B cell (primary cell): ENCODE measurements at regions not wholly inside any gene's neighbourhood (a gene's known extent, or its start where the extent isn't known, plus 50 kb on each side); places are given as distances from the start of the nearest gene placed in this dataset.

Experiments used
- ATAC-seq: fragments of 200-7000 bp; cut with Tn5 transposase; one replicate; pipeline ENCODE4 v1.10.0; 2021; ENCODE audit warnings: low read depth, mild to moderate bottlenecking, moderate number of reproducible peaks, moderate library complexity
- CTCF ChIA-PET: fragments of 350-600 bp; sonication (Branson Sonifier 250); formaldehyde crosslinking; loops from one replicate; lab custom pipeline; 2021; ENCODE audit warnings: antibody characterized with exemption, inconsistent platforms; lab: Charles Lee
- POLR2A ChIA-PET: fragments of 350-600 bp; sonication (Branson Sonifier 250); formaldehyde crosslinking; loops from one replicate; lab custom pipeline; 2021; ENCODE audit warnings: antibody characterized with exemption; lab: Charles Lee
- DNase-seq: peaks from one replicate; pipeline ENCODE4 v3.0.0; 2013
- H2AFZ ChIP-seq: 2 replicates; pipeline ENCODE4 v1.6.1; 2012; ENCODE audit warnings: mild to moderate bottlenecking, low read depth, low read length; ENCODE audit not compliant: insufficient read depth, poor library complexity, severe bottlenecking
- H3K27ac ChIP-seq, 2 donors: 1 replicate in 1 of 2; 2 replicates in 1 of 2; pipeline ENCODE4 v1.5.1; 2012 to 2013; ENCODE audit warnings: low read length in 2 of 2, mild to moderate bottlenecking in 2 of 2, moderate library complexity in 1 of 2
- H3K27me3 ChIP-seq, 4 experiments: fragments of 200-600 bp in 1 of 4; sonication (generic) in 1 of 4; replicated peaks in 1 of 4; 1 replicate in 2 of 4; 2 replicates in 2 of 4; pipeline versions ENCODE4 v1.6.1 to v1.7.0; 2013 to 2016; ENCODE audit warnings: low read length in 3 of 4, mild to moderate bottlenecking in 2 of 4, mixed read lengths in 1 of 4, moderate library complexity in 1 of 4; ENCODE audit not compliant: insufficient read depth in 4 of 4, control insufficient read depth in 3 of 4; ENCODE audit errors: control extremely low read depth in 1 of 4
- H3K36me3 ChIP-seq, 2 experiments: replicated peaks in 1 of 2; 1 replicate in 1 of 2; 2 replicates in 1 of 2; pipeline versions ENCODE4 v1.6.1 to v1.7.1; 2013; ENCODE audit warnings: low read length in 1 of 2; ENCODE audit not compliant: insufficient read depth in 2 of 2, control insufficient read depth in 1 of 2; ENCODE audit errors: control extremely low read depth in 1 of 2, extremely low read depth in 1 of 2
- H3K4me1 ChIP-seq, 2 donors: fragments of 200-600 bp in 1 of 2; sonication (generic) in 1 of 2; 1 replicate in 1 of 2; 2 replicates in 1 of 2; pipeline versions ENCODE4 v1.5.1 to v1.6.1; 2013 to 2017; ENCODE audit warnings: low read length in 2 of 2; ENCODE audit not compliant: control insufficient read depth in 2 of 2, insufficient read depth in 2 of 2
- H3K4me2 ChIP-seq: replicated peaks from 2 replicates; pipeline ENCODE3; 2012; ENCODE audit warnings: mild to moderate bottlenecking, low read depth, low read length; ENCODE audit not compliant: poor library complexity, severe bottlenecking
- H3K4me3 ChIP-seq, 5 experiments: fragments of 200-600 bp in 1 of 5; sonication (generic) in 1 of 5; 1 replicate in 3 of 5; 2 replicates in 2 of 5; pipeline versions ENCODE4 v1.5.1 to v1.7.0; 2011 to 2016; ENCODE audit warnings: low read length in 4 of 5, mild to moderate bottlenecking in 4 of 5, low read depth in 2 of 5, control low read depth in 1 of 5, moderate library complexity in 1 of 5; ENCODE audit not compliant: insufficient read depth in 1 of 5; ENCODE audit errors: control extremely low read depth in 1 of 5, extremely low read depth in 1 of 5
- H3K79me2 ChIP-seq: fragments of 200-600 bp; sonication (generic); one replicate; pipeline ENCODE4 v1.6.0; 2016; ENCODE audit warnings: low read length; ENCODE audit not compliant: control insufficient read depth, insufficient read depth
- H3K9ac ChIP-seq: fragments of 200-600 bp; sonication (generic); 2 replicates; pipeline ENCODE4 v1.6.1; 2017; ENCODE audit warnings: mild to moderate bottlenecking, low read length, moderate library complexity
- H3K9me3 ChIP-seq, 3 donors: one replicate each; pipeline versions ENCODE4 v1.6.1 to v1.7.1; 2013; ENCODE audit warnings: low read length in 2 of 3; ENCODE audit not compliant: control insufficient read depth in 2 of 3, insufficient read depth in 1 of 3; ENCODE audit errors: control extremely low read depth in 1 of 3
- H4K20me1 ChIP-seq: 2 replicates; pipeline ENCODE4 v1.6.0; 2012; ENCODE audit warnings: mild to moderate bottlenecking, low read length; ENCODE audit not compliant: insufficient read depth, control insufficient read depth, poor library complexity, severe bottlenecking
- H3K27ac Mint-ChIP-seq: one replicate; pipeline ENCODE4 v1.8.0; 2021; ENCODE audit warnings: mixed read lengths
- H3K27me3 Mint-ChIP-seq: one replicate; pipeline ENCODE4 v1.8.0; 2021; ENCODE audit warnings: mixed read lengths
- H3K4me1 Mint-ChIP-seq: one replicate; pipeline ENCODE4 v1.8.0; 2021; ENCODE audit warnings: mixed read lengths
- H3K4me3 Mint-ChIP-seq: one replicate; pipeline ENCODE4 v1.8.0; 2021; ENCODE audit warnings: mixed read lengths
- H3K9me3 Mint-ChIP-seq: one replicate; pipeline ENCODE4 v1.8.0; 2022; ENCODE audit warnings: mixed read lengths; ENCODE audit not compliant: insufficient read depth
- EZH2 ChIP-seq: IDR thresholded peaks from 2 replicates; pipeline ENCODE4 v1.6.1; 2012; ENCODE audit warnings: borderline replicate concordance, low read depth, mild to moderate bottlenecking, moderate library complexity, low read length; ENCODE audit not compliant: insufficient read depth, poor library complexity, severe bottlenecking
- WGBS: methylation state at CpG from one replicate; pipeline ENCODE4 v1.1.5; 2013; ENCODE audit warnings: missing lambda C conversion rate; ENCODE audit not compliant: insufficient coverage; 5-methylcytosine and 5-hydroxymethylcytosine counted together
- intact Hi-C: fragments of 100-400 bp; cut with micrococcal nuclease; formaldehyde crosslinking; loops from one replicate; pipeline ENCODE4 v1.10.0; 2022
- TF ChIP-seq, protein P1 (sequence below): fragments of 200-600 bp; IDR thresholded peaks from one replicate; pipeline ENCODE4 v1.8.0; 2022; ENCODE audit warnings: antibody characterized with exemption, mild to moderate bottlenecking

DNA sequence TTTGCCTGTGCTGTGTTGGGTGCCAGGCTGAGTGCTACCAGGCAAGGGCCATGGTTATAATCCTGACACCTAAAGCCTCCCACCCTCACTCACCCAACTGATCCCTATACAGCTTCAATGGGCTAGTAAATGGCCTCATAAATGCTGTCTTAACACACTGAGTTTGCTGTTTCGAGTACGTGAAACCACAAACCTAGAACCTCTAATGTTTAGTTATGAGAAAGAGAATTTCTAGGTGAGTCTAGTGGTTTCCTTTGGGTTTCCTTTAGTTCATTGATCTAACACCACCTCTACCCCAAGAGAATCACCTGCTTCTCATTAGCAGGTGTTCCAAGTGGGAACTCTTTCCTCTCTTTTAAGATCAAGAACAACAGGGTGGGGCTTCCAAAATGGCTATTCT, 172.0 kb downstream of the MC4R start:
- Histone ChIP-seq H3K4me3 (no peak overlapping the region), H4K20me1 (no peaks in the 10 kb centered on the region), H3K27ac (no peak overlapping the region), H3K4me1 (no peaks in the 10 kb centered on the region), H3K9me3 (no peaks in the 10 kb centered on the region), H3K27me3 (no peaks in the 10 kb centered on the region), H2AFZ (no peak overlapping the region), H3K79me2 (no peaks in the 10 kb centered on the region), H3K36me3 (no peaks in the 10 kb centered on the region), H3K9ac (no peak overlapping the region), H3K4me2 (no peak overlapping the region)
- ATAC-seq: no peak
- Mint-ChIP-seq H3K4me3 (no peak overlapping the region), H3K9me3 (no peaks in the 10 kb centered on the region), H3K27me3 (peaks cover 3% of the 10 kb centered on the region), H3K4me1 (no peaks in the 10 kb centered on the region), H3K27ac (no peak overlapping the region)
- TF ChIP-seq EZH2: no peak
- TF ChIP-seq, protein P1, sequence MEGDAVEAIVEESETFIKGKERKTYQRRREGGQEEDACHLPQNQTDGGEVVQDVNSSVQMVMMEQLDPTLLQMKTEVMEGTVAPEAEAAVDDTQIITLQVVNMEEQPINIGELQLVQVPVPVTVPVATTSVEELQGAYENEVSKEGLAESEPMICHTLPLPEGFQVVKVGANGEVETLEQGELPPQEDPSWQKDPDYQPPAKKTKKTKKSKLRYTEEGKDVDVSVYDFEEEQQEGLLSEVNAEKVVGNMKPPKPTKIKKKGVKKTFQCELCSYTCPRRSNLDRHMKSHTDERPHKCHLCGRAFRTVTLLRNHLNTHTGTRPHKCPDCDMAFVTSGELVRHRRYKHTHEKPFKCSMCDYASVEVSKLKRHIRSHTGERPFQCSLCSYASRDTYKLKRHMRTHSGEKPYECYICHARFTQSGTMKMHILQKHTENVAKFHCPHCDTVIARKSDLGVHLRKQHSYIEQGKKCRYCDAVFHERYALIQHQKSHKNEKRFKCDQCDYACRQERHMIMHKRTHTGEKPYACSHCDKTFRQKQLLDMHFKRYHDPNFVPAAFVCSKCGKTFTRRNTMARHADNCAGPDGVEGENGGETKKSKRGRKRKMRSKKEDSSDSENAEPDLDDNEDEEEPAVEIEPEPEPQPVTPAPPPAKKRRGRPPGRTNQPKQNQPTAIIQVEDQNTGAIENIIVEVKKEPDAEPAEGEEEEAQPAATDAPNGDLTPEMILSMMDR: no peak
- no CpG with 5 or more reads among the region's 2 CpGs for WGBS
- CTCF ChIA-PET: no interaction called here
- no peak for DNase-seq
- intact Hi-C loops: no loop called here
- POLR2A ChIA-PET: no interaction called here

DNA sequence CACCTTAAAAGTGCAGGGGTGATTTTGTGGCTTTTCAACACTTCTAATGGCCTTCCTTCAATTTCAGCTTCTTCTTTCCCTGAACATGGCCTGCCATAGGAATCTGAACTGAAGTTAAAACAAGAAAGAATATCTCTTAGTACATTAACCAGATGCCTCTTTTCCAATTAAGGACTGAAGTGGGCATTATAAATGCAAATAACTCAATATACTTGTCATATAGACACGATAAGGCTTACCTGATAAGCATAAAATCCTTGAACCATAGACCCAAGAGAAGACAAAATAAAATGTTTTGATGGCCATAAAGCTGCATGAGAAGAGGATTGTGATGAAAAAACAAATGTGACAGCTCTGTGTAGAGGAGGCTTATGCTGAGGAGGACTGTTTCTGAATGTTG, 173.1 kb downstream of the MC4R start:
- no peak for DNase-seq

More for the DNA sequence above, 173.1 kb downstream of the MC4R start:
- H3K79me2 ChIP-seq: no peaks in the 10 kb centered on the region
- H3K4me1 Mint-ChIP-seq: no peaks in the 10 kb centered on the region
- H3K9me3 Mint-ChIP-seq: no peaks in the 10 kb centered on the region
- no peaks in the 10 kb centered on the region for H3K27me3 ChIP-seq
- no peaks in the 10 kb centered on the region for H4K20me1 ChIP-seq
- H3K9me3 ChIP-seq: no peaks in the 10 kb centered on the region
- no peak overlapping the region for H3K9ac ChIP-seq
- no peak overlapping the region for H3K4me3 Mint-ChIP-seq
- no peak for ATAC-seq
- WGBS: no CpG with 5 or more reads among the region's 1 CpG
- H3K27me3 Mint-ChIP-seq: peaks cover 3% of the 10 kb centered on the region
- H2AFZ ChIP-seq: no peak overlapping the region
- H3K27ac ChIP-seq: no peak overlapping the region
- no peak overlapping the region for H3K4me2 ChIP-seq
- intact Hi-C loops: no loop called here
- no peaks in the 10 kb centered on the region for H3K4me1 ChIP-seq
- H3K36me3 ChIP-seq: no peaks in the 10 kb centered on the region
- TF ChIP-seq, protein P1: no peak
- TF ChIP-seq EZH2: no peak
- no peak overlapping the region for H3K4me3 ChIP-seq
- ChIA-PET CTCF (no interaction called here), POLR2A (no interaction called here)
- H3K27ac Mint-ChIP-seq: no peak overlapping the region
